ENCODE measurements at regions not wholly inside any gene's neighbourhood (a gene's known extent, or its start where the extent isn't known, plus 50 kb on each side); places are given as distances from the start of the nearest gene placed in this dataset.

GRCh38 chr12:75638792-75639191 is 127.4 kb upstream of the KRR1 start:
- no peak for TF ChIP-seq CTCF (conservative IDR thresholded peaks at IDR 0.05; ENCODE audit: low read depth)
- POLR2A ChIA-PET (ENCODE audit: low non-redundant PET), result no interaction called here
- H3K27ac ChIP-seq, result no peak overlapping the region
- CTCF ChIA-PET, result interaction anchor here (0.5 to 0.7 kb wide), 5 partner anchors 9 to 398 kb away, joined by 3 to 5 read pairs (median 3); no protein-coding TSS in a partner anchor
- DNase-seq (ENCODE audit: low spot score), result no peak

GRCh38 chr12:75636607-75637006 is 125.2 kb upstream of the KRR1 start:
- H3K27ac ChIP-seq, result no peak overlapping the region
- CTCF ChIA-PET, result no interaction called here
- POLR2A ChIA-PET (ENCODE audit: low non-redundant PET), result no interaction called here
- DNase-seq (ENCODE audit: low spot score), result no peak
- no peak for TF ChIP-seq CTCF (conservative IDR thresholded peaks at IDR 0.05; ENCODE audit: low read depth)

GRCh38 chr12:75635606-75636444 is 124.4 kb upstream of the KRR1 start:
- CTCF ChIA-PET, result no interaction called here
- POLR2A ChIA-PET (ENCODE audit: low non-redundant PET), result no interaction called here
- TF ChIP-seq CTCF (conservative IDR thresholded peaks at IDR 0.05; ENCODE audit: low read depth), result no peak
- DNase-seq (ENCODE audit: low spot score), result no peak
- H3K27ac ChIP-seq, result no peak overlapping the region

- POLR2A ChIA-PET (ENCODE audit: low non-redundant PET), result no interaction called here
- CTCF ChIA-PET, result no interaction called here
- no peak overlapping the region for H3K27ac ChIP-seq
- no peak for TF ChIP-seq CTCF (conservative IDR thresholded peaks at IDR 0.05; ENCODE audit: low read depth)
- no peak for DNase-seq (ENCODE audit: low spot score)
Measured at GRCh38 chr12:75634244-75635222, 123.1 kb upstream of the KRR1 start.

- POLR2A ChIA-PET (ENCODE audit: low non-redundant PET), result no interaction called here
- no peak for DNase-seq (ENCODE audit: low spot score)
- TF ChIP-seq CTCF (conservative IDR thresholded peaks at IDR 0.05; ENCODE audit: low read depth), result no peak
- no peak overlapping the region for H3K27ac ChIP-seq
- CTCF ChIA-PET, result no interaction called here
Measured at GRCh38 chr12:75633789-75634188, 122.4 kb upstream of the KRR1 start.

GRCh38 chr12:75632442-75632841 is 121.0 kb upstream of the KRR1 start:
- H3K27ac ChIP-seq, result no peak overlapping the region
- no peak for DNase-seq (ENCODE audit: low spot score)
- ChIA-PET CTCF (interaction anchor here (0.6 to 0.7 kb wide), 2 partner anchors 216 to 363 kb away, joined by 3 read pairs; no protein-coding TSS in a partner anchor), POLR2A (ENCODE audit: low non-redundant PET) (no interaction called here)
- no peak for TF ChIP-seq CTCF (conservative IDR thresholded peaks at IDR 0.05; ENCODE audit: low read depth)

Data from RWPE1 (cell line).